Amygdala (tissue), 56 donors: ENCODE measurements at regions not wholly inside any gene's neighbourhood (a gene's known extent, or its start where the extent isn't known, plus 50 kb on each side); places are given as distances from the start of the nearest gene placed in this dataset.

Experiments used
- DNase-seq, 56 donors: peaks; one replicate each; lab custom pipeline; 2025; lab: John Stamatoyannopoulos, UW

DNA sequence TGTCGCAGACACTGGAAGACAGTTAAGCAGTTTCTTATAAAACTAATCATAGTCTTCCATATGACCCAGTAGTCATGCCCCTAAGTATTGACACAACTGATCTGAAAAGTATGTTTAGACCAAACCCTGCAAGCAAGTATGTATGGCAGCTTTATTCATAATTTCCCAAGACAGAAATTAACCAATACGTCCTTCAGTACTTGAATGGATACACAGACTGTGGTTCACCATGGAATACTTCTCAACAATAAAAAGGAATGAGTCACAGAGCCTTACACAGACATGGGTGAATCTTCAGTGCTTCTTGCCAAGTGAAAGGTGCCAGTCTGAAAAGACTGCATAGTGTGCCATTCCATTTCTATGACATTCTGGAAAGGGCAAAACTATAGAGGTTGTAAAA is 50.2 kb upstream of the AKR1E2 start:
- no peak for DNase-seq

DNA sequence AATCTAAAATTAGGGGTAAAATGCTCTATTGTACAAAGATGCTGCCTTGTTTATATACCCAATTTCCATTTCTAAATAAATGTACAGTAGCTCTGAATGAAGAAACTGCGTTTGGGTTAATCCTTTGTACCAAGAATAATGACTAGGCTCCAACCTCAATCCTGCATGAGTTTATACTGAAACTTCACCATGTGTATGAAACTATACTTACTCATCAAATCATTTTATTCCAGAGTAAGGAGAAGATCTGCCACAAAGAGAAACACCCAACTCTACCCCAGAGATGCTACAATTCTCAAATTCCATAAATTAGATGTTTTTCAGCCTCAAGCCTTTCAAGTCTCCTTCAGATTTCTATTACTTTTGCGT is 53.8 kb upstream of the AKR1E2 start:
- DNase-seq: no peak

DNA sequence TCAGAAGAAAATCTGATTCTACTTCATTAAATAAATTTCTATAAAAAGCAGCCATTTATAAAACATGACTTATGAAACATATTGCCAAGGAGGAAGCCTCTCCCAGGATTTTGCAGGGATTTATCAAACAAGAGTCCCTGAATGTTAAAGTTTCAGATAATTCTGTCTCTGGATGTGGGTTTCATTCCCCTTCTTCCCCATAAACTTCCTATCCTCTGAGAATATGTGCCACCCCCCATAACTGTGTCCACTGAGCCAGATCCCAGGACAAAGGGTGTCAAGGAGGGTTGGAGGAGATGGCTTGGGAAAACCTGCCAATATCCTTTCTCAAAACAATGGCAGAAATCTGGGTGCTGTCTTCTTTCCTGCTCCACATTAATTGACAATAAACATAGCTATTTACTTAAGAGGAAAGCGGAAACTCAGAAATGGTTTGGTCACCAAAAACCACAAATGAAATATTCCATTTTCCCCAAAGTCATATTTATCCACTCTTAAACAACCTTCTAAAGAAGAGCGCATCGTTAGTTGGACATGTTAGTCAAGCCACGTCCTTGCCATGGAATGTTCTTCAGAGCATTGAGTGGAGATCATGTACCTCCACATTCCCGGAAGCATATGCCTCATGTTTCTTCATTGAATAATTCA is 54.3 kb upstream of the AKR1E2 start:
- no peak for DNase-seq

DNA sequence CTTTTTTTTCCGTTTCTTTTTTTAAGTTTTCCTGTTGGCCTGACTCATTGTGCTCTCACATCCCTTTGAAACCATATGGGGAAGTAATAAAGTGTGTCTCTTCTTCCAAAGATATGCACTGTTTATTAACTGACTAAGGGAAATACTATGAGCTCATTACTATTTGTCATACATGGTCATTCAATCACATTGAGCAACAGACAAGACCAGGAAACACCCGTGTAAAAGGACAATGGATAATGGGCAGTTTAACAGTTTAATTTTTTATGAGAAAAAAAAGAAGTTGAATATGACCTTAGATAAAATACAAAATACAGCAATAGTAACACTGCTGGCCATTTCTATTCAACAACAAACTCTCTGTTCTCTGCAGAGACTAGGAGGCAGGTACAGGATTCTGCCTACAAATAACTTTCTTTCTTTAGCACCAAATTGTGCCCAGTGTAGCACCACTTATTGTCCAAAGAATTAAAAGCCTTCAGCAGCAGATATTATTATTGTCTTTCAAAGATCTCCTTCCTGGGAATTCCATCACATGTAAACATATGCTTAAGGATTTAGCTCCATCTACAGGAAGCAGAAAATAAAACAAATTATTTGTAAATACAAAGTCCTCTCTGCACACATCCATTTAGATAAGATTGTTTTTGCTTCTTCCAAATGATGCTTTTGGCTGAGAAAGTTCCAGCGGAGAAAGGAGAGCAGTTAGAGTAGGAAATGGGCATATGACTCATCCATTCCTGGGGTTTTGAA is 55.0 kb upstream of the AKR1E2 start:
- no peak for DNase-seq

DNA sequence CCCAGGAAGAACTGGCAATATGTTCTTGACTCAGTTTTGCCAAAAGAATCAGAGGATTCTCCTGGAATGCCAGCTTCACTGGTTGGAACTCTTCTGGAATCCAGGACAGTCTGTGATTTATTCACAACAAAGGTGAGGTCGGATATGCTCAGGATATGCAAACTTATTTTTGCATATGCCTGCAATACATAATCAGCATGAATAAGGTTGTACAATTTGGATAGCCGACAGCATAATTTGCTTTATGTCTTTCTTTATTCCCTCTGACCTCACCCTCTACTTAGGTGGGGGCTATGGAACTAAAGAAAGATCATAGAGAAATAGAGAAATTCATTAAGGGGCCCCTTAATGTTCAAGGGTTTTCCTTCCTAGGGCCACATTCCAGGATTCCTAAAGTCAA is 57.6 kb upstream of the AKR1E2 start:
- DNase-seq: no peak

DNA sequence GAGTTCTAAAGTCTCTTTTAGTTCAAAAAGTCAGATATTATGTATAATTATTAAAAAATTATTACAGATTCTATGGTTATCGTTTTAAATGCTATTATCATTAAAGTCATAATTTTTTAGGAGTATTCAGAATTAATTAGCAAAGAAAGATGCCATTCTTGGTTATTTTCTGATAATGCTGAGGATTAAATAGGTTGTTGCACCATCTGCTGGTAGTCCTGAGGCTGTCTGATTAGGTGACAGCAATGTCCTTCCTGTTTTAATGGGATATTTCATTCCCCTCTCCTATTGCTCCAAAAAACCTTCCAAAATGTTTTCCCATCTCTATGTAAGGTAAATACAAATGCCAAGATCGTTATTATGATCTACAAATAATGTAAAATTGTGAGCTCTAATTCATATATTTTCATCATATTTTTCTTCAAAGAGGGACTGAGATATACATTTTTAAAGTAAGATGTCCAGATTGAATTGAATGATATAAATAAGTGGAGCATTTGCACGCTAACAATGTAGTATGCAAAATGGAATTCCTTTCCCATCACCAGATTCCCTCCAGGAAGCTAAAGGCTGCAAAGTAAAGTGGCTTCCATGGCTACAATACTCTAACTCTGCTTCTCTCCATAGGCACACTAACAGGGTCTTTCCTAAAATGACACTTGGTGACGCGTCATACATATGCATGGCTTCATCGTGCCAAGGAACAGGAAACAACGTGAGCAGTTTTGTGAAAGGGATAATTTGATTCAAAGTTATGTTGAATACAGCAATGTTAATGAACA is 58.8 kb upstream of the AKR1E2 start:
- peak in 2 of 56 donors; percentile 3 to 22 for DNase-seq

DNA sequence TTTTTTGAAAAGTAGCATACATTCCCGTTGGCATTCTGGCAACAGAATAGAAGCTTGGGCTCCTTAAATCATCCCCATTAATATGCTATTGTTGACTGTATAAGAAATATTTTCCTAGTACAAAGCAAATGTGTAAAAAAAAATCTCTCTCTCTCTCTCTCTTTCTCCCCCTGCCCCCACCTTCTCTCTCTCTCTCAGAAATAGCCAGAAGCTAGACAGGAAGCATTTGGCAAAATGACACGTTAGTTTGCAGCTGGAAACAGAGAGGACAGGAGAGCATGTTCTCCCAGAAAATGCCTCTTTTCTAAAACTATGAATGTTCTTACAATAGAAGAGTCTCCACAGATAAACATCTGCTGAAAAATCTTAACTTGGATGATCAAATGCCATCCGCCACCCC is 59.6 kb upstream of the AKR1E2 start:
- no peak for DNase-seq

DNA sequence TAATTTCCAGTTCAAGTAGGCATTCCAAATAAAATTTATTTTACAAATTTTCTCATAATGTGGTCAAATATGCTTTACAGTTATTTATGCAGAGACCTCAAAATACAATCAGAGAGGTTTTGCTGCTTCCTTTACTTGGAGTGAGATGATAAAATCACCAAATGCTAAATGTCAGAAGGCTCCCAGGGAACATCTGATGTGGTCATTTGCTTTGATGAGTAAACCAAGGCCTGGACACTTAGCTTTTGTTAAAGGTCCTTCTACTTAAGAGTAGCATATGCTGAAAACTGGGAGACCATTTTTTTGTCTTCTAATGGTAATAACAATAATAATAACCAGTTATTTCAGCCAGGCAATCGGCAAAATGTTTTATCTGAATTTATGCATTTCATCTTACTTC is 60.6 kb upstream of the AKR1E2 start:
- DNase-seq: no peak

DNA sequence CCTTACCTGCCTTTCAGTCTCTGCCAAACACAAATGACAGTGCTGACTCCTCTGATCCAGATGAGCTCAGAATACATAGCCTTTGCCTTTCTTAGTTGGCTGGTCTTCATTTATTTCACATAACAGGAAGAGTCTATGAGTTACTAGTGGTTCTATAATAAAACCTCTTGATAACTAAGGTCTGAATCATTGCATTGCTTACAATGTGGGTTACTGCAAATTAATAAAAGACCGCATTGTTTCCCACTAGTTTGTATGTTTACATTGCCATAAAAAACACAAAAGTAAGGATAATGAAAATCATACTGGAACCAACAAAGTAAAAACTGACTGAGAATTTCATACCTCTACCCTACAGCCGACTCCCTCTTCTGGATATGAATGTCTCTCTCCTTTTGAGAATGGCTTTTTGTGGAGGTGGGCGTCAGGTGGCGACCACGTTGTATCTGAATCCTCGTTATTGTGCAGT is 62.0 kb upstream of the AKR1E2 start:
- DNase-seq: no peak

DNA sequence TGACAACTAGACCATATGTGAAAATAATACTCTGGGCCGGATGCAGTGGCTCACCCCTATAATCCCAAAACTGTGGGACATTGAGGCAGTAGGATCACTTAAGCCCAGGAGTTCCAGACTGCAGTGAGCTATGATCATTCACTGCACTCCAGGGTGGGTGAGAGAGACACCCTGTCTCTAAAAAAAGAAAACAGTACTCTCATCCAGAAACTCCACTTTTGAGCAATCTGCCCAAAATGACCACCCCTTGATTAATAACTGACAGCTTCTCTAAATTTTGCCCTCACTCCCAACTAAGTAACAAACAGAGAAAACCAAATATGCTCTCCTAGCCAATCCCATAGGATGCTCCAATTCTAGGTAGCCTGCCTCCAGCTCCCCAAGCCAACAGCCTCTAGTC is 62.5 kb upstream of the AKR1E2 start:
- DNase-seq: no peak

DNA sequence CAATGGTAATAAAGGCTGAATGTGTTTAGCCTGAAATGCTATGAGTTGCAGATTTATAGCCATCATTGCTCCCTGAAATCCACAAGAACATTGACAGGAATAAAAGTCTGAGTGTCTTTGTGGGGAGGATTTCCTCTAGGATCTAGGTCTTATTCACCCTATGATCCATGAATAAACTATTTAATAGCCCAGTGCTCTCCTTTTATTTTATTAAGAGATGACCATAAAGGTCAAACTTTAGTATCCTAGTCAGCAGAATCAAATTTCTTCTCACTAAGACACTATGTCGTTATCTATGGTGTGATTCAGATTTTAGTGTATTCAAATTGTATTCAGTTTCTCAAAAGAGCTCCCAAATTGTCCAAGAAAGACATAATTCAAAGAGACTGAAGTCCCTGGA is 67.8 kb upstream of the AKR1E2 start:
- no peak for DNase-seq

DNA sequence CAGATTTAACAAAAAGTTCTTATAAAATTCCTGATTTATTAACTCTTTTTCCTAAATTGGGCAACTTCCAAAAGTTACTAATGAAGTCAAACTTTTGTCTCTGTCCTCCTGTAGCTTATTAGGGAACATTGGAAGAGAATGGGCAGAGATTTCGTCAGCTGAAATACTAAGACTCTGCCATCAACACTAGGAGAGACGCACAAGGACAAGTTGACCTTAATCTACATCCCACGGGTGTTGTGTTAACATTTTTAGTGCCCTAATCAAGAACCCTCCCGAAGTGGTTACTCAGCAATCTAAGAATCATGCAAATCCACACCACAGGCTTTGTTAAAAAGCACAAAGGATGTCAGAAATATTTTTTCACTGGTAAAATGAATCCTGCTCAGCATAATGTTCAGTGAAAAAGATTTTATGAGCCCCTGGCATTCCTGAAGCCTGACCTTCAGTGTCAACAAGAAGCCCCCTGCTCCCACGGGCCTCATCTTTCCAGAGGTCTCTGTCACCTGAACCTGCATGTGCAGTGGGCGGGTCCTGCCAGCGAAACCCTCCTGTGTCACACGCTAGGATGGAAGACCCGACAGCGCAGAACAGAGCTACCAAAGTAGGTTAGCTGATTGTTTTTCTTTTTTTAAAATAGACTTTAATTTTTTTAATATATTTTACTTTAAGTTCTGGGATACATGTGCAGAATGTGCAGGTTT is 70.6 kb upstream of the AKR1E2 start:
- DNase-seq: no peak

DNA sequence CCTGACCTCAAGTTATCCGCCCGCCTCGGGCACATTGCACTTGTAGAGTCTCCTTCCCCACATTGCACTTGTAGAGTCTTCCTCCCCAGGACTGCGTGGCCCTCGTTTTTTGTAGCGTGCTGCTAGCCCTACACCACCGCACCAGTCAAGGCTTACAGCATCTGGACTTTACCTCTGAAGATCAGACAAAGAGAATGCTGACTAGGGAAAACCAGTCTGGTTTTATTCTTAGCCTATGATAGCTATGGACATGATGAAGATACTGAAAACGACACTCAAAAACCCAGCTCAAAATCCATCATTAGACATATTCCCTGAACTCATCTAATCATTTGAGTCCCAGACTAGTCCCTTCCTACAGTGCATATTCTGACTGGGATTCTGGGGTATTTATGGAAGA is 71.9 kb upstream of the AKR1E2 start:
- DNase-seq: no peak

DNA sequence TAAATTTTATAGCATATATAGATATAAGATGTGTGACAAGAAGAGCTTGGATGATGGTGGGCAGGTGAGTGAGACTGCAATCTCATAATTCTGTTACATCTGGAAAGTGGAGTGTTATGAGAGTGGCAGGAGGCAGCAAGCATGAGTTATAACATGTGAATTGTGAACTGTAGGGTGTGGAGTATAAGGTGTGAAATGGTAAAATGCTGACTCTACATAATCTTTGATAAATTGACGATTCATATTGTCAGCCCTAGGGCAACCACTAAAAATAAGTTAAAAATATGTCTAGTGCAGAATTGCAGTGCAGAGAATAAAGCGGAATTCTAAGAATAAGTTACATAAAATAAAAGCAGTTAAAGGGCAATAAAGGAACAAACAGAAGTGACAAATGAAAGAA is 74.8 kb upstream of the AKR1E2 start:
- no peak for DNase-seq

DNA sequence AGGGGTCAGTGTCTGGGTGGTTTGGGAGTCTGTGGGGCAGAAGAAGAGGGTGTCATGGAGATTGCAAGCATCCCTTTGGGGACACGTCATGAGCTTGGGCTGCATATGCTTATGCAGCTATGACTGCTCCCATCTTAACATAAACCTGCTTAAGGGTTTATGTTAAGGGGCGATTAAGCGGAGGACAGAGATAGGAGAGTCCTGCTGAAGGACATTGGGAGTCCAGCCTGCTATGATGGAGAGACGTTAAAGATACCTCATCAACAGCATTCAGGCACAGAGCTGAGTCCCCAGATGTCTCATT is 76.8 kb upstream of the AKR1E2 start:
- DNase-seq: no peak

DNA sequence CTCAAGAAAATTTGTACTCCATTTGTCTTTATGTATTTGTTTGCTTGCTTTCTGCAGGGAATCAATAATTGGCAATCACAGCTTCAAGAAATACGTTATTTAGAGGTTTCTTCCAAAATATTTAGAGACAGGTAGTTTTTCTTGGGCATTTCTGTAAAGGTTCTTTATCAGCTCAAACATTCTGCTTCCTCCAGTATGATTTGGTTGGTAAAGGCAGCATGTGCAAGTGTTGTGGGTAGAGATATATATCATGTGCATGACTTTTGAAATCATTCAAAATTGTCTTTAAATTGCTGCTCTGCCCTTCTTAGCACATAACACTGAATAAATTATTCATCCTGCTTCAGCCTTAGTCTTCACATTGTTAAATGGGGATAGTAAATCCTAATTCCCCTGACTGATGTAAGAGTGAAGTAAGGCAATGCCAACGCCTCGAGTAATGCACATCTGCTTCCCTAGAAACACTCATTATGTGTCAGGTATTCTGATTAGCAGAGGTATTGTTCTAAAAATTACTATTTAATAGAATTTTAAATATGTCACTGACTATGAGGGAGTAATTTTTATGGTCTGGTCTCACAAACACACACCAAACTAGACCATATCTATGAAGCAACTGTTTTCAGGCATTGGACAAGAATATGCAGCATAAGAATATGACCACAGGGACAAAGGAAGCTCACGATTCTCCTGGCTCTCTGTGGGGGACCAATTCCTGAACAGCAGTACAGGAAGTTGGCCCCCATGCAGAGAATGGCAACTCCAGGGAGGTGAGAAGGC is 77.3 kb upstream of the AKR1E2 start:
- no peak for DNase-seq

DNA sequence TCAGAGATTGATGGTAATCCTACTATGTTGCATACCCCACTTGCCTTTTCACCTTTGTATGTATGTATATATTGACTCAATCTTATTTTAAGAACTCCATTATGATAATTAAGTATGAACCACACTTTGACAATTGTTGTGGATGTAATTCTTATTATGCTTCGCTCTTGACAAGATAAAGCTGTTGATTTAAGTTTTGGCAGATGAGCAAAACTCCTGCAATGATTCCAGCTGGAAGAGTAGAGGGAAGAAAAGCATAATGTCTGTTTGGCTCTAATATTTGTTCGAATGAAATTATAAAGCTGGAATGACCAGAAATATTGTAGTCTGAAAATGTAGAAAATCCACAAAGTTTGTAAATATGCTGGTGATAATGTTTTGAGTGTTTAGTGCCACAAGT is 83.8 kb upstream of the AKR1E2 start:
- no peak for DNase-seq

DNA sequence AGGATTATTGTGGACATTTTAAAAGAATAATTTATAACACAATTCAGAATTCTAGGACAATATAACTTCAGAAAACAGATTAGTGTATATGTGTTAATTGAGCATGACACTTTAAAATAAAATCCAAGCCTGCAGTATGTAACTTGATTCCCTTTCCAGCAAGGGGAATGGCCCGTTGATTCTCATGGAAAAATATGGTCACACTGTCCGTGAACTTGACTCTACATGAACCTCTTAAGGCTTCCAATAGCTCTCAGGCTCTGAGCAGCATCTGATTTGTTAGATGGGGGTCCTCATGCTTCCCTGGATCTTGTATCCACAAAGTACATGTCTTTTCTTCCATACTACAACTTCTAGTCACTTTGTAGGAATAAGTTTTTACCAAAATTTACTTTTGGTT is 85.5 kb upstream of the AKR1E2 start:
- no peak for DNase-seq

DNA sequence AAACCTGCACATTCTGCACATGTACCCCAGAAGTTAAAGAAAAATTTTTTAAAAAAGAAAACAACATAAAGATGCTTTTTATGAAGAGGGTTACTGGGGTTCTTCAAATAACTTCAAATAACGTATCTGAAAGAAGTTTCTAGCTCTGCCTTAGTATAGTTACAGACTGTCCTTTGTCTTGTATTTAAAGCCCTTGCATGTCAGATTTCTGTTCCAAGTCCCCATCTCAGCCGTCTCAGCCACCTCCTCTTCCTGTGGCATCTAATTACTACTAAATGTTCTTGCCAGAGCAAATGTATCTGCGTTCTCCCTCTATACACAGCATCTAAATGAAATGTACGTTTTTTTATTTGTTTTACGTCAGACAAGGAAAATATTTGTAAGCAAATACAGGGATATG is 89.4 kb upstream of the AKR1E2 start:
- DNase-seq: no peak

DNA sequence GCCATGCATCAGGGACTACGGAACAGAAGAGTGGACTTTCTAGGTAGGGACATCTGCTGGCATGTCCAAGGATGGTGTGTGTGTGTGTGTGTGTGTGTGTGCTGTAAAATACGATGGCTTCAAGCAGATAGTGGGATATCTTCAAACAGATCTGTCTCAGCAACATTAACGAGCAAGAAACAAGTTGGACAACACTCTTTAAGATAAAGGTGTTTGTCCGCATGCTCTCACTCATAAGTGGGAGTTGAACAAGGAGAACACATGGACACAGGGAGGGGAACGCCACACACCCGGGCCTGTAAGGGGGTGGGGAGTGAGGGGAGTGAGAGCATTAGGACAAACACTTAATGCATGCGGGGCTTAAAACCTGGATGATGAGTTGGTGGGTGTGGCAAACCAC is 89.8 kb upstream of the AKR1E2 start:
- no peak for DNase-seq

DNA sequence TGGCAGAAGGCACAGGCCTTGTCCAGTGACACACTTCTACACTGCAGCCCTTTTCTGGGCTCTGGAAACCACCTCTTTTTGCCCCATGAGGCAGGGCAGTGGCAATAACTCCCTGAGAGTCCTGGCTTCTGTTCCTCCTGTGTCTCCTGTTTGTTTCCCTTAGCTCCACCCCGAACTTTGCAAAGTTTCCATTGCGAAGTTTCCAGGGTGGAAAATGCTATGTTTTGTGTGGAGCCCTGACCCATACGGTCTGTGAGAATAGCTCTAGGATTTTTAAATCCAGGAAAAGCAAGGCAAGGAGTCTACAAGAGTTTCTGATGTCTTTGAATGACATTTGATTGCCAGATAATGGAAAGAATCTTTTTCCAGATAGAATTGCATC is 92.2 kb upstream of the AKR1E2 start:
- no peak for DNase-seq
